ENCODE measurements at regions not wholly inside any gene's neighbourhood (a gene's known extent, or its start where the extent isn't known, plus 50 kb on each side); places are given as distances from the start of the nearest gene placed in this dataset.

- Histone ChIP-seq H3K27ac (replicated peaks) (no peak overlapping the region), H3K27me3 (ENCODE audit: insufficient read depth, poor library complexity, severe bottlenecking) (no peaks in the 10 kb centered on the region), H3K4me3 (replicated peaks; ENCODE audit: insufficient read depth, low read length) (no peak overlapping the region)
- TF ChIP-seq SPI1 (IDR thresholded peaks at IDR 0.05; ENCODE audit: borderline replicate concordance, low read depth) = no peak
- no peak for TF ChIP-seq GABPA (IDR thresholded peaks at IDR 0.05; ENCODE audit: low read depth)
- TF ChIP-seq CTCF (IDR thresholded peaks at IDR 0.05; ENCODE audit: insufficient read depth, low read length) = no peak
- no peak for TF ChIP-seq REST (IDR thresholded peaks at IDR 0.05; ENCODE audit: insufficient replicate concordance, low read depth)
- no peak for TF ChIP-seq POLR2AphosphoS5 (IDR thresholded peaks at IDR 0.05; ENCODE audit: low read depth)
- no peak for DNase-seq (ENCODE audit: low read depth in 1 of 2, low spot score in 1 of 2)
These were observed 100.7 kb upstream of the PODXL start for GRCh38 chr7:131656980-131657723.

GRCh38 chr7:131655866-131656265 lies 99.4 kb upstream of the PODXL start:
- Histone ChIP-seq H3K27ac (replicated peaks) (no peak overlapping the region), H3K27me3 (ENCODE audit: insufficient read depth, poor library complexity, severe bottlenecking) (no peaks in the 10 kb centered on the region), H3K4me3 (replicated peaks; ENCODE audit: insufficient read depth, low read length) (no peak overlapping the region)
- DNase-seq (ENCODE audit: low read depth in 1 of 2, low spot score in 1 of 2) = no peak
- TF ChIP-seq GABPA (IDR thresholded peaks at IDR 0.05; ENCODE audit: low read depth) (no peak), CTCF (IDR thresholded peaks at IDR 0.05; ENCODE audit: insufficient read depth, low read length) (no peak), REST (IDR thresholded peaks at IDR 0.05; ENCODE audit: insufficient replicate concordance, low read depth) (no peak), SPI1 (IDR thresholded peaks at IDR 0.05; ENCODE audit: borderline replicate concordance, low read depth) (no peak), POLR2AphosphoS5 (IDR thresholded peaks at IDR 0.05; ENCODE audit: low read depth) (no peak)

GRCh38 chr7:131655447-131655846 lies 99.0 kb upstream of the PODXL start:
- H3K27me3 ChIP-seq (ENCODE audit: insufficient read depth, poor library complexity, severe bottlenecking) = no peaks in the 10 kb centered on the region
- no peak overlapping the region for H3K27ac ChIP-seq (replicated peaks)
- no peak overlapping the region for H3K4me3 ChIP-seq (replicated peaks; ENCODE audit: insufficient read depth, low read length)
- no peak for DNase-seq (ENCODE audit: low read depth in 1 of 2, low spot score in 1 of 2)
- TF ChIP-seq REST (IDR thresholded peaks at IDR 0.05; ENCODE audit: insufficient replicate concordance, low read depth) (no peak), CTCF (IDR thresholded peaks at IDR 0.05; ENCODE audit: insufficient read depth, low read length) (no peak), POLR2AphosphoS5 (IDR thresholded peaks at IDR 0.05; ENCODE audit: low read depth) (no peak), GABPA (IDR thresholded peaks at IDR 0.05; ENCODE audit: low read depth) (no peak), SPI1 (IDR thresholded peaks at IDR 0.05; ENCODE audit: borderline replicate concordance, low read depth) (no peak)
